ENCODE measurements at regions not wholly inside any gene's neighbourhood (a gene's known extent, or its start where the extent isn't known, plus 50 kb on each side); places are given as distances from the start of the nearest gene placed in this dataset.

GRCh38 chr4:20124317-20125026 is 127.2 kb upstream of the SLIT2 start:
- no peaks in the 10 kb centered on the region for H3K4me1 ChIP-seq (ENCODE audit: insufficient read depth, low read length, poor library complexity, severe bottlenecking)
- no peak overlapping the region for H3K4me3 ChIP-seq (ENCODE audit: low read depth, low read length, poor library complexity, severe bottlenecking)
- ChIA-PET CTCF (no interaction called here), POLR2A (ENCODE audit: low non-redundant PET) (no interaction called here)
- H3K27ac ChIP-seq (ENCODE audit: low read depth, low read length, poor library complexity, severe bottlenecking): no peak overlapping the region
- H3K36me3 ChIP-seq (ENCODE audit: insufficient read depth, low read length, poor library complexity, severe bottlenecking): no peaks in the 10 kb centered on the region
- DNase-seq (ENCODE audit: low spot score): no peak
- TF ChIP-seq EZH2 (IDR thresholded peaks at IDR 0.05; ENCODE audit: borderline replicate concordance, low read depth, low read length, poor library complexity, severe bottlenecking): no peak
- no peak for TF ChIP-seq CTCF (conservative IDR thresholded peaks at IDR 0.05; ENCODE audit: low read depth, low read length)
- no TSS peak for BruUV-seq (replicated peaks)
- H3K9me3 ChIP-seq (ENCODE audit: low read depth, low read length, poor library complexity, severe bottlenecking): no peaks in the 10 kb centered on the region
- intact Hi-C loops (cut with micrococcal nuclease; ENCODE audit: unreplicated experiment): no loop called here
- no peaks in the 10 kb centered on the region for H3K27me3 ChIP-seq (replicated peaks; ENCODE audit: insufficient read depth, low read depth, low read length, poor library complexity)

- Histone ChIP-seq H3K27ac (ENCODE audit: low read depth, low read length, poor library complexity, severe bottlenecking) (no peak overlapping the region), H3K9me3 (ENCODE audit: low read depth, low read length, poor library complexity, severe bottlenecking) (no peaks in the 10 kb centered on the region), H3K27me3 (replicated peaks; ENCODE audit: insufficient read depth, low read depth, low read length, poor library complexity) (no peaks in the 10 kb centered on the region), H3K4me1 (ENCODE audit: insufficient read depth, low read length, poor library complexity, severe bottlenecking) (no peaks in the 10 kb centered on the region), H3K36me3 (ENCODE audit: insufficient read depth, low read length, poor library complexity, severe bottlenecking) (no peaks in the 10 kb centered on the region), H3K4me3 (ENCODE audit: low read depth, low read length, poor library complexity, severe bottlenecking) (no peak overlapping the region)
- no peak for TF ChIP-seq EZH2 (IDR thresholded peaks at IDR 0.05; ENCODE audit: borderline replicate concordance, low read depth, low read length, poor library complexity, severe bottlenecking)
- no peak for TF ChIP-seq CTCF (conservative IDR thresholded peaks at IDR 0.05; ENCODE audit: low read depth, low read length)
- no TSS peak for BruUV-seq (replicated peaks)
- intact Hi-C loops (cut with micrococcal nuclease; ENCODE audit: unreplicated experiment): no loop called here
- POLR2A ChIA-PET (ENCODE audit: low non-redundant PET): no interaction called here
- CTCF ChIA-PET: no interaction called here
- DNase-seq (ENCODE audit: low spot score): no peak
Observed at GRCh38 chr4:20122198-20122988, 129.3 kb upstream of the SLIT2 start.

GRCh38 chr4:20119141-20119540 is 132.6 kb upstream of the SLIT2 start:
- no peak for DNase-seq (ENCODE audit: low spot score)
- no TSS peak for BruUV-seq (replicated peaks)
- Histone ChIP-seq H3K4me1 (ENCODE audit: insufficient read depth, low read length, poor library complexity, severe bottlenecking) (no peaks in the 10 kb centered on the region), H3K4me3 (ENCODE audit: low read depth, low read length, poor library complexity, severe bottlenecking) (no peak overlapping the region), H3K27me3 (replicated peaks; ENCODE audit: insufficient read depth, low read depth, low read length, poor library complexity) (no peaks in the 10 kb centered on the region), H3K36me3 (ENCODE audit: insufficient read depth, low read length, poor library complexity, severe bottlenecking) (no peaks in the 10 kb centered on the region), H3K27ac (ENCODE audit: low read depth, low read length, poor library complexity, severe bottlenecking) (no peak overlapping the region), H3K9me3 (ENCODE audit: low read depth, low read length, poor library complexity, severe bottlenecking) (no peaks in the 10 kb centered on the region)
- POLR2A ChIA-PET (ENCODE audit: low non-redundant PET): no interaction called here
- intact Hi-C loops (cut with micrococcal nuclease; ENCODE audit: unreplicated experiment): no loop called here
- TF ChIP-seq CTCF (conservative IDR thresholded peaks at IDR 0.05; ENCODE audit: low read depth, low read length) (no peak), EZH2 (IDR thresholded peaks at IDR 0.05; ENCODE audit: borderline replicate concordance, low read depth, low read length, poor library complexity, severe bottlenecking) (no peak)
- CTCF ChIA-PET: no interaction called here
